Activated naive CD4-positive, alpha-beta T cell treated with anti-CD3 and anti-CD28 coated beads, Interleukin-2, amount 10 ng/mL, durations not matched to agents 7 days and 5 days (primary cell): ENCODE measurements at regions not wholly inside any gene's neighbourhood (a gene's known extent, or its start where the extent isn't known, plus 50 kb on each side); places are given as distances from the start of the nearest gene placed in this dataset.
"Not testable (repeated sequence)": the region's sequence is repeated elsewhere in the genome, so short reads cannot be mapped to it uniquely, and the experiment has no call there.

ENCODE experiments used
- CTCF ChIA-PET: fragments of 350-600 bp; sonication (Branson Sonifier 250); formaldehyde crosslinking; loops from one replicate; lab custom pipeline; 2021; ENCODE audit warnings: antibody characterized with exemption; lab: Charles Lee
- DNase-seq: peaks from one replicate; pipeline ENCODE4 v3.0.0-alpha.2; 2020
- H3K27ac Mint-ChIP-seq: one replicate; pipeline ENCODE4 v1.8.0; 2021; ENCODE audit warnings: mild to moderate bottlenecking, moderate library complexity, mixed read lengths
- H3K27me3 Mint-ChIP-seq: one replicate; pipeline ENCODE4 v1.8.0; 2021; ENCODE audit warnings: mild to moderate bottlenecking, mixed read lengths
- H3K36me3 Mint-ChIP-seq: one replicate; pipeline ENCODE4 v1.8.0; 2021; ENCODE audit warnings: mixed read lengths
- H3K4me1 Mint-ChIP-seq: one replicate; pipeline ENCODE4 v1.8.0; 2021; ENCODE audit warnings: mixed read lengths
- H3K4me3 Mint-ChIP-seq: one replicate; pipeline ENCODE4 v1.8.0; 2021; ENCODE audit warnings: mild to moderate bottlenecking, moderate library complexity, mixed read lengths
- H3K9me3 Mint-ChIP-seq: one replicate; pipeline ENCODE4 v1.8.0; 2021; ENCODE audit warnings: mixed read lengths

GRCh38 chr16:29202642-29203041 lies 203.9 kb downstream of the NPIPB11 start:
- H3K4me3 Mint-ChIP-seq, H3K4me1 Mint-ChIP-seq, H3K27me3 Mint-ChIP-seq, CTCF ChIA-PET, H3K27ac Mint-ChIP-seq, H3K36me3 Mint-ChIP-seq, DNase-seq: not testable (repeated sequence)
- peaks cover 12% of the 10 kb centered on the region for H3K9me3 Mint-ChIP-seq

- peaks cover 12% of the 10 kb centered on the region for H3K9me3 Mint-ChIP-seq
- CTCF ChIA-PET, H3K27me3 Mint-ChIP-seq, H3K4me3 Mint-ChIP-seq, H3K4me1 Mint-ChIP-seq, DNase-seq, H3K27ac Mint-ChIP-seq, H3K36me3 Mint-ChIP-seq: not testable (repeated sequence)
Observed at GRCh38 chr16:29202025-29202632, 204.4 kb downstream of the NPIPB11 start.

GRCh38 chr16:29201296-29202024 lies 205.1 kb downstream of the NPIPB11 start:
- H3K27ac Mint-ChIP-seq, H3K4me1 Mint-ChIP-seq, H3K9me3 Mint-ChIP-seq, H3K4me3 Mint-ChIP-seq, DNase-seq, H3K36me3 Mint-ChIP-seq, H3K27me3 Mint-ChIP-seq, CTCF ChIA-PET: not testable (repeated sequence)

GRCh38 chr16:29200681-29201080 lies 205.8 kb downstream of the NPIPB11 start:
- DNase-seq, CTCF ChIA-PET, H3K4me3 Mint-ChIP-seq, H3K27me3 Mint-ChIP-seq, H3K36me3 Mint-ChIP-seq, H3K27ac Mint-ChIP-seq, H3K4me1 Mint-ChIP-seq, H3K9me3 Mint-ChIP-seq: not testable (repeated sequence)

GRCh38 chr16:29200135-29200601 lies 206.3 kb downstream of the NPIPB11 start:
- H3K36me3 Mint-ChIP-seq, H3K4me1 Mint-ChIP-seq, DNase-seq, H3K27me3 Mint-ChIP-seq, H3K4me3 Mint-ChIP-seq, H3K27ac Mint-ChIP-seq, CTCF ChIA-PET, H3K9me3 Mint-ChIP-seq: not testable (repeated sequence)

GRCh38 chr16:29199626-29200025 lies 206.9 kb downstream of the NPIPB11 start:
- H3K4me1 Mint-ChIP-seq, CTCF ChIA-PET, H3K36me3 Mint-ChIP-seq, H3K9me3 Mint-ChIP-seq, H3K4me3 Mint-ChIP-seq, H3K27ac Mint-ChIP-seq, H3K27me3 Mint-ChIP-seq, DNase-seq: not testable (repeated sequence)

GRCh38 chr16:29198731-29199521 lies 207.6 kb downstream of the NPIPB11 start:
- Mint-ChIP-seq H3K27ac (no peak overlapping the region), H3K27me3 (no peaks in the 10 kb centered on the region), H3K9me3 (no peaks in the 10 kb centered on the region), H3K36me3 (no peaks in the 10 kb centered on the region), H3K4me3 (no peak overlapping the region), H3K4me1 (no peaks in the 10 kb centered on the region)
- no peak for DNase-seq
- CTCF ChIA-PET = no interaction called here

- H3K4me3 Mint-ChIP-seq = no peak overlapping the region
- CTCF ChIA-PET = no interaction called here
- DNase-seq = no peak
- H3K4me1 Mint-ChIP-seq = no peaks in the 10 kb centered on the region
- H3K27me3 Mint-ChIP-seq = no peaks in the 10 kb centered on the region
- no peaks in the 10 kb centered on the region for H3K36me3 Mint-ChIP-seq
- H3K9me3 Mint-ChIP-seq = no peaks in the 10 kb centered on the region
- no peak overlapping the region for H3K27ac Mint-ChIP-seq
Observed at GRCh38 chr16:29198231-29198630, 208.3 kb downstream of the NPIPB11 start.

GRCh38 chr16:29197494-29198100 lies 208.9 kb downstream of the NPIPB11 start:
- DNase-seq, CTCF ChIA-PET, H3K4me3 Mint-ChIP-seq, H3K27me3 Mint-ChIP-seq, H3K36me3 Mint-ChIP-seq, H3K9me3 Mint-ChIP-seq, H3K4me1 Mint-ChIP-seq, H3K27ac Mint-ChIP-seq: not testable (repeated sequence)

- H3K4me1 Mint-ChIP-seq, H3K9me3 Mint-ChIP-seq, H3K27me3 Mint-ChIP-seq, CTCF ChIA-PET, H3K36me3 Mint-ChIP-seq, DNase-seq, H3K4me3 Mint-ChIP-seq, H3K27ac Mint-ChIP-seq: not testable (repeated sequence)
Observed at GRCh38 chr16:29196746-29197145, 209.8 kb downstream of the NPIPB11 start.

GRCh38 chr16:29195116-29195872 lies 210.4 kb downstream of the LAT start:
- H3K4me3 Mint-ChIP-seq, H3K4me1 Mint-ChIP-seq, DNase-seq, CTCF ChIA-PET, H3K9me3 Mint-ChIP-seq, H3K36me3 Mint-ChIP-seq, H3K27me3 Mint-ChIP-seq, H3K27ac Mint-ChIP-seq: not testable (repeated sequence)

- H3K27ac Mint-ChIP-seq, H3K36me3 Mint-ChIP-seq, CTCF ChIA-PET, H3K4me1 Mint-ChIP-seq, DNase-seq, H3K27me3 Mint-ChIP-seq, H3K9me3 Mint-ChIP-seq, H3K4me3 Mint-ChIP-seq: not testable (repeated sequence)
Observed at GRCh38 chr16:29194185-29194844, 209.5 kb downstream of the LAT start.

GRCh38 chr16:29193634-29194033 lies 208.8 kb downstream of the LAT start:
- H3K4me1 Mint-ChIP-seq, CTCF ChIA-PET, H3K27me3 Mint-ChIP-seq, H3K36me3 Mint-ChIP-seq, DNase-seq, H3K9me3 Mint-ChIP-seq, H3K4me3 Mint-ChIP-seq, H3K27ac Mint-ChIP-seq: not testable (repeated sequence)

GRCh38 chr16:29193248-29193574 lies 208.4 kb downstream of the LAT start:
- H3K9me3 Mint-ChIP-seq, CTCF ChIA-PET, H3K27me3 Mint-ChIP-seq, DNase-seq, H3K36me3 Mint-ChIP-seq, H3K4me3 Mint-ChIP-seq, H3K4me1 Mint-ChIP-seq, H3K27ac Mint-ChIP-seq: not testable (repeated sequence)
